Keratinocyte (primary cell): ENCODE measurements at regions not wholly inside any gene's neighbourhood (a gene's known extent, or its start where the extent isn't known, plus 50 kb on each side); places are given as distances from the start of the nearest gene placed in this dataset.

Experiments
- EZH2 ChIP-seq: IDR thresholded peaks from one replicate; pipeline ENCODE4 v1.6.1; 2012; ENCODE audit warnings: inconsistent platforms, mild to moderate bottlenecking, low read length, moderate library complexity
- TF ChIP-seq, protein P1 (sequence below), 3 experiments: IDR thresholded peaks in 1 of 3; conservative IDR thresholded peaks in 1 of 3; optimal IDR thresholded peaks in 1 of 3; 2 replicates in 2 of 3; 3 replicates in 1 of 3; pipeline versions ENCODE3 to v1.5.1; 2011; ENCODE audit warnings: low read length in 3 of 3, mild to moderate bottlenecking in 3 of 3, moderate library complexity in 2 of 3, control low read depth in 1 of 3, inconsistent platforms in 1 of 3; ENCODE audit not compliant: insufficient read depth in 2 of 3; ENCODE audit errors: extremely low read depth in 1 of 3

DNA sequence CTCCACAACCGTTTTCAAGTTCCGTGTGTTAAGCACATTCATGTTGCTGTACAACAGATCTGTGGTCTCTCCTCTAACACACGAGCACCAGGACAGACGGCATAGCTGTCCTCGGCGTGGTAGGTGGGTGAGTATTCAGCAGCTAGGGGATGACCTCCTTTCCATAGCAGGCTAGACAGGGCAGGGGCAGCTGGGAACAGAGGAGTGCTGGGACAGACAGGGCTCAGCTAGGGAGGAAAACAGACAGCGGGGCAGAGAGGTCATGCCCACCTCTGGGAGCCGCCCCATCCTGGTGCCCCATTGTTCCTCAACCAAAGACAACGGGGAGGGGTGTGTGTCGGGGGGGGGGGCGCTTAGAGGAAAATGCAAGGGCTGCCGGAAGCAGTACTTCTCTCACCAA is 271.5 kb upstream of the FOXQ1 start:
- TF ChIP-seq, protein P1, sequence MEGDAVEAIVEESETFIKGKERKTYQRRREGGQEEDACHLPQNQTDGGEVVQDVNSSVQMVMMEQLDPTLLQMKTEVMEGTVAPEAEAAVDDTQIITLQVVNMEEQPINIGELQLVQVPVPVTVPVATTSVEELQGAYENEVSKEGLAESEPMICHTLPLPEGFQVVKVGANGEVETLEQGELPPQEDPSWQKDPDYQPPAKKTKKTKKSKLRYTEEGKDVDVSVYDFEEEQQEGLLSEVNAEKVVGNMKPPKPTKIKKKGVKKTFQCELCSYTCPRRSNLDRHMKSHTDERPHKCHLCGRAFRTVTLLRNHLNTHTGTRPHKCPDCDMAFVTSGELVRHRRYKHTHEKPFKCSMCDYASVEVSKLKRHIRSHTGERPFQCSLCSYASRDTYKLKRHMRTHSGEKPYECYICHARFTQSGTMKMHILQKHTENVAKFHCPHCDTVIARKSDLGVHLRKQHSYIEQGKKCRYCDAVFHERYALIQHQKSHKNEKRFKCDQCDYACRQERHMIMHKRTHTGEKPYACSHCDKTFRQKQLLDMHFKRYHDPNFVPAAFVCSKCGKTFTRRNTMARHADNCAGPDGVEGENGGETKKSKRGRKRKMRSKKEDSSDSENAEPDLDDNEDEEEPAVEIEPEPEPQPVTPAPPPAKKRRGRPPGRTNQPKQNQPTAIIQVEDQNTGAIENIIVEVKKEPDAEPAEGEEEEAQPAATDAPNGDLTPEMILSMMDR (optimal IDR thresholded peaks at IDR 0.05 in 1 of 3, IDR thresholded peaks at IDR 0.05 in 1 of 3, conservative IDR thresholded peaks at IDR 0.05 in 1 of 3; ENCODE audit: extremely low read depth in 1 of 3, insufficient read depth in 2 of 3, low read length in 3 of 3) = no peak
- TF ChIP-seq EZH2 = no peak
